GOT3 (cell line): ENCODE measurements at regions not wholly inside any gene's neighbourhood (a gene's known extent, or its start where the extent isn't known, plus 50 kb on each side); places are given as distances from the start of the nearest gene placed in this dataset.

Experiments
- DNase-seq: peaks from one replicate; lab custom pipeline; 2025; ENCODE audit warnings: mixed read lengths; lab: John Stamatoyannopoulos, UW

DNA sequence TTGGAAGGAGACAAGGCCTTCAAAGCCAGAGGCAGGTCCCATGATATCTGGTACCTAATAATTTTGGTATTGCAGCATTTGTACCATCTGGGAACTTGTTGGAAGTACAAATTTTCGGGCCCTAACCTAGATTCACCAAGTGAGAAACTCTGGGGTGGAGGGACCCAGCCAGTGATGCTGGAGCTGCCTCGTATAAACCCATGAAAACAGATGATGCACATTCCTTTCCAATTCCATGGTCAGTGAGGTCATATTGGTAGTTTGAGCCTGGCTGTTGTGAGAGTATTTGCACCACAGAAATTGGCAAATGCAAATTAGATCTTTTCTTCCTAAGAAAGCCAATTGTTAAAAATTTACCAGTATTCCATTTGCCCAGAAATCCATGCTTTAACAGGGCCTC lies 269.6 kb upstream of the PLXNA2 start:
- DNase-seq: no peak

DNA sequence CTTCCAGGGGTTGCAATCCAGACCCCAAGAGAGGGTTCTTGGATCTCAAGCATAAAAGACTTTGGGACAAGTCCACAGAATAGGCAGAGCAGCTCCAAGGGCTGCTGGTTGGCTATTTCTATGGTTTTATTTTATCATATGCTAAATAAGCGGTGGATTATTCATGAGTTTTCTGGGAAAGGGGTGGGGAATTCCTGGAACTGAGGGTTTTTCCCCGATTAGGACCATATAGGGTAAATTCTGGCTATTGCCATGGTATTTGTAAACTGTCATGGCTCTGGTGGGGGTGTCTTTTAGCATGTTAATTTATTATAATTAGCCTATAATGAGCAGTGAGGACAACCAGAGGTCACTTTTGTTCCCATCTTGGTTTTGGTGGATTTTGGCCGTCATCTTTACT lies 270.9 kb upstream of the PLXNA2 start:
- DNase-seq: no peak

DNA sequence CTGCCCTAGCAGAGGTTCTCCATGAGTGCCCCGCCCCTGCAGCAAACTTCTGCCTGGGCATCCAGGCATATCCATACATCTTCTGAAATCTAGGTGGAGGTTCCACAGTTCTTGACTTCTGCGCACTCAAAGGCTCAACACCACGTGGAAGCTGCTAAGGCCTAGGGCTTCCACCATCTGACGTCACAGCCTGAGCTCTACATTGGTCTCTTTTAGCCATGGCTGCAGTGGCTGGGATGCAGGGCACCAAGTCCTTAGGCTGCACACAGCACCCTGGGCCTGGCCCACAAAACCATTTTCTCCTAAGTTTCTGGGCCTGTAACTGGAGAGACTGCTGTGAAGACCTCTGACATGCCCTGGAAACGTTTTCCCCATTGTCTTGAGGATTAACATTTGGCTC lies 272.6 kb upstream of the PLXNA2 start:
- no peak for DNase-seq

- DNase-seq: no peak
Observed at GRCh38 chr1:208520438-208521099, 276.4 kb upstream of the PLXNA2 start.

GRCh38 chr1:208521534-208521933 lies 277.4 kb upstream of the PLXNA2 start:
- no peak for DNase-seq

- DNase-seq: no peak
Observed at GRCh38 chr1:208523007-208523406, 278.8 kb upstream of the PLXNA2 start.

DNA sequence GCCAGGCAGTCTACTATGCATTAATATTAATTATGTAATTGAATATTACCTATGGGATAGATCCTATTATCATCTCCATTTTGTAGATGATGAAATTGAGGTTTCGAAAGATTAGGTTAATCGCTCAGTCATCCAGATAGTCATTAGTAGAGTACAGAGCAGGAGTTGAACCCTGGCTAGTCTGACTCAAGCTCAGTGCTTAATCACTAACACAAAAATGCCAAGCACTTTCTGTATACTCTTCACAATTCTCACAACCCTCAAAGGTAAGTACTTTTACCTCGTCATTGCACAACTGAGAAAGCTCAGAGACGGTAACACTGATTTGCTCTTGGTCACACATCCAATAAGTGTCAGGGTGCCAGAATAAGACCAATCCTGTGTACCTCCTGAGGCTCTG lies 280.2 kb upstream of the PLXNA2 start:
- no peak for DNase-seq

GRCh38 chr1:208524925-208525324 lies 280.7 kb upstream of the PLXNA2 start:
- no peak for DNase-seq

GRCh38 chr1:208525417-208525816 lies 281.2 kb upstream of the PLXNA2 start:
- DNase-seq: no peak

DNA sequence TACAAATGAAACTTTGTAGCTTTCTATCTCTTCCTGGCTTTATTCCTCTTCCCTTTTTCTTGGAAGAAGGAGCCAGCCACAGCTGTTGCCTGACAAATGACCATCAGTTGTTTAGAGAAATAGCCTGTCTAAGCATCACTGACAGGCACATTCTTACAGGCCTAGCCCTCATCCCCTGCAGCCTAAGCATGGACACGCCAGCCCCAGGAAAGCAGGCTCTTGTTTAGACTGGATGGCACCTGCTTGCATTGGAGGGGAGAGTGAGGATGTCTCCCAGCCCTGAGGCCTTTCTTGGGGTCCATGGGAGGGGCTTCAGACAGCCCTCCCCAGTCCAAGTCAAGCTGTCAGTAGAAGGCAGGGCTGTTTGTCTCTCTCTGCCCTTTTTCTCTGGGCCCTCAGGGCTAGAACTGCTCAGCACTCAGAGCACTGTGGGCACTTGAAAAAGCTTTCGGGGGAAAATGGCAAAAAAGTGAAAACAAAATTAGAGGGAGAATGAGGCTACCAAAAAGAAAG lies 282.5 kb upstream of the PLXNA2 start:
- no peak for DNase-seq

- no peak for DNase-seq
Observed at GRCh38 chr1:208527156-208527555, 283.0 kb upstream of the PLXNA2 start.

GRCh38 chr1:208528578-208529240 lies 284.5 kb upstream of the PLXNA2 start:
- no peak for DNase-seq

- no peak for DNase-seq
Observed at GRCh38 chr1:208531003-208531750, 287.0 kb upstream of the PLXNA2 start.

DNA sequence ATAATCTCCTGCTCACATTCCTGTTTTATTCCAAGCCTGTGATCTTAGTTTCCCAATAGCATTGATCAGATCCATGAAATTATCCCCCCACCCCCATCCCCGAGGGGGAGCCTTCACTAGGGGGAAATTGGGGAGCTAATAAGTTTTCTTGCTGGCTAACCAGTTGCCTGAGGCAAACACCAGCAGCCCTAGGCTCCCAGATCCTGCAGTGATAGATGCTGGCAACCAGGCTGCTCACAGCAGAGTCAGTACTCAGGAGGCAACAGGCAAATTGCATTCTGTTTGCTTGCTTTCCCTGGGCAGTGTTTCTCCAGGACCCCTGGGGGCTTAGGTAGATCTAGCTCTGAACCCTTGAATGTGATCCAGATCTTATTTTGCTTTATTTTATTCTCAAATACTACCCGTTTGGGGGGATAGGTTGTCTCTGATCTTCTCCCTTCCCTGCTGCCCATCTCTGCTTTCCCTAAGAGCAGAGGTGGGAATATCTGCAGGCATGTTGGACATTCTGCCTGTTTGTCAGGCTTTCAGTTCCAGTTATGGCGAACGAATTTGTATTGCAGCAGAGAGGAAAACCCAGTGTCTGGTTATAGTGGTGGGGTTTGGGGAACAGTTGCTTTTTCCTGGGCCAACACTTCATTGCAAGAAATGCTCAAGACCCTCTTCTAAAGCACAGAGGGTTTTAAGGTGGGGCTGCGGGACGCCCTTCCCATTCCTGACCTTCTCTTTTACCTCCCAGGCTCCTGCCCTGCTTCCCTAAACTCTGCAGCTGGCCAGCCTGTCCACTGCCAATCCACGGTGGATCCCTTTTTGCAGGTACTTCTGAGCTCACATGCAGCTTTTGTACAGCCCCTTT lies 289.8 kb upstream of the PLXNA2 start:
- DNase-seq: no peak

- DNase-seq: no peak
Observed at GRCh38 chr1:208534599-208534897, 290.4 kb upstream of the PLXNA2 start.

DNA sequence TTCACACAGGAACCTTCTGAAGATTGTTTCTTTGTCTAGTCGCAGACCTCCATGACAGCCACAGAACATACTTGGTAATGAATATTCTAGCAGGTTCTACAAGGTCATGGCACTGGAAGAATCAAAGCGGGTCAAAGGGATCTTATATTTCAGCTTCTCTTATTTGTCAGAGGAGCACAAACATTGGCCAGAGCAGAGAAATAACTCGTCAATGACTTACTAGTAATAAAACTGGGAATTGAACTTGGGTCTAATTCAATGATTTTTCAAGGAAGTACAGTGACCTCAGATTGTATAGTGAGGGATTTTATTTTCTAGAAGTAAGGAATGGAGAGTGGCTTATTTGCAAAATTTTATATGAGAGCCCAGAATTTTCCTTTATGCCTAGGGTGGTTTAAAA lies 290.8 kb upstream of the PLXNA2 start:
- no peak for DNase-seq

DNA sequence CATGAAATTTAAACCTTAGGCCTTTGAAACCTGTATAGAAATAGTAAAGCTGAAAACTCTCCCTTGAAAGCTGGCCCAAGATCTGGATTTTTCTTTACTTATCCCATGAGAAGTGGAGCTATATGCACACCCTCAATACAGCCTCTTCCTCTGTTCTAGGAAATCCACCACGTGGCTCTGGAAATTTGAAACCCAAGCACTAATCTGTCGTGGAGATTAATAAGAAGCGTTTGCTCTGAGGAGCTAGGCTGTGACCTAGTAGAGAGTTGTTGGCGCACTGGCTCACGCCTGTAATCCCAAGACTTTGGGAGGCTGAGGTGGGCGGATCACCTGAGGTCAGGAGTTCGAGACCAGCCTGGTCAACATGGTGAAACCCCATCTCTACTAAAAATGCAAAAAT lies 291.3 kb upstream of the PLXNA2 start:
- no peak for DNase-seq

- no peak for DNase-seq
Observed at GRCh38 chr1:208536212-208536611, 292.0 kb upstream of the PLXNA2 start.

DNA sequence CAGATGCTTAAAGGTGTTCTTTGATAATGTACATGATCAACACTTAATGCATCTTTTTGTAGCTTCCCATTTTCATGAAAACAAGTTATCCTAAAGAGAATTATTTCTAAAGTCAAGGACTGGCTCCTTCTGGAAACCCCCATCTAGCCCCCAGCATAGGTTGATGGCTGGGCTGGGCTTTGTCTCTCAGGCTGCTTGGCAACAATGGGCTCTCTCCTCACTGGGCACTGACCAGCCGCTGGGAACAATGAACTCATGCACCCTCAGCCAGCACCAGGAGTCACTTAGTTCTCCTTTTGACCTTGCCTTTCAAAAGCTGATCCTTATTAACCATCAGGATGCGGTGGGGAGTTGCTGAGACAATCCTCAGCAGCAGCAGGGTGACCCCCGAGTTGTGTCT lies 293.0 kb upstream of the PLXNA2 start:
- DNase-seq: no peak

GRCh38 chr1:208538078-208538477 lies 293.9 kb upstream of the PLXNA2 start:
- no peak for DNase-seq

DNA sequence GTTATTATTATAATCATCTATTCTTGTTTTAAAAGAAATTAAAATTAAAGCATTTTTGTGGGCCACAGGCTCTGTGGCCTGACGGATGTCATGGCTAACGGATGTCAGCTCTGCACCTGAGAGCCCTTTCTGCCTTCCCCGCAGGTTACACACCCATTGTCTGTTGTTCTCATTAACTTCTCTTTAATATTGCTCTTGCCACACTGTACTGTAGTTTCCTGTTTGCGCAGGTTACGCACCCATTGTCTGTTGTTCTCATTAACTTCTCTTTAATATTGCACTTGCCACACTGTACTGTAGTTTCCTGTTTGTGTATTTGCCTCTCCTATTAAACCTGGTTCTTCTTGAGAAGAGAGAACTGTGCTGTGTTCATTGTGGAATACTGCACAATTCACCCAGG lies 294.4 kb upstream of the PLXNA2 start:
- DNase-seq: no peak

GRCh38 chr1:208540724-208541123 lies 296.5 kb upstream of the PLXNA2 start:
- no peak for DNase-seq
